Stimulated activated CD8-positive, alpha-beta memory T cell treated with anti-CD3 and anti-CD28 coated beads, Interleukin-15, amount 100 ng/mL, for 4 hours (primary cell): ENCODE measurements at regions not wholly inside any gene's neighbourhood (a gene's known extent, or its start where the extent isn't known, plus 50 kb on each side); places are given as distances from the start of the nearest gene placed in this dataset.

Experiments
- DNase-seq, 2 donors: peaks; one replicate each; pipeline ENCODE4 v3.0.0-alpha.2; 2020; ENCODE audit warnings: low read depth in 2 of 2

GRCh38 chr10:129151281-129151680, 315.8 kb upstream of the MGMT start:
- no peak for DNase-seq

DNA sequence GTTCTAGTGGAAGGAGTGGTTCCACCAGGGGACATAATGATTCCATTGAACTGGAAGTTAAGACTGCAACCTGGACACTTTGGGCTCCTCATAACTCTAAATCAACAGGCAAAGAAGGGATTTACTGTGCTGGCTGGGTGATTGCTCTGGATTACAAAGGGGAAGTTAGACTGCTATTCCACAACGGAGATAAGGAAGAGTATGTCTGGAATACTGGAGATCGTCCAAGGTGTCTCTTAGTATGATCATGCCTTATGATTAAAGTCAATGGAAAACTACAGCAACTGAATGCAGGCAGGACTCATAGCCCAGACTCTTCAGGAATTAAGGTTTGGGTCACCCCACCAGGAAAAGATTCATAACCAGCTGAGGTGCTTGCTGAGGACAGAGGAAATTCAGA, 310.6 kb upstream of the MGMT start:
- no peak for DNase-seq

- DNase-seq = no peak
These were observed 309.9 kb upstream of the MGMT start for GRCh38 chr10:129157185-129157584.

- no peak for DNase-seq
These were observed 305.9 kb upstream of the MGMT start for GRCh38 chr10:129161150-129161549.

DNA sequence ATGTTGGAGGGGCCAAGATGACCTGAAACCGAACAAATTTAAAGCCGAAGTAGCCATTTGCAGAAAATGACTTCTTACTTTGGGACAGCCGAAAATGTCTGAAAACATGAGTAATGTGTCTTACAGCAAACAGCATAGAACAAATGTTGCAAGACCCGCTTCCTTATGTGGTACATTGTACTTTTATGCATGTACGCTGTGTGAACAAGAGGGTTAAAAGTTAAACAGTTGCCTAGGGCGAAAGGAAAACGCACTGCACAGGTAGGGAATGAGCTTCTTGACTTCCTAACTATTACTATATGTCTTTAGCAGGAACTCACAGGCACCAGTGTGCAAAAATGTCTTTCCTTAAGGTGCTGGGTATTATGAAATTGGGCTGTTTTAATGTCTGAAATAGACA, 303.5 kb upstream of the MGMT start:
- no peak for DNase-seq

DNA sequence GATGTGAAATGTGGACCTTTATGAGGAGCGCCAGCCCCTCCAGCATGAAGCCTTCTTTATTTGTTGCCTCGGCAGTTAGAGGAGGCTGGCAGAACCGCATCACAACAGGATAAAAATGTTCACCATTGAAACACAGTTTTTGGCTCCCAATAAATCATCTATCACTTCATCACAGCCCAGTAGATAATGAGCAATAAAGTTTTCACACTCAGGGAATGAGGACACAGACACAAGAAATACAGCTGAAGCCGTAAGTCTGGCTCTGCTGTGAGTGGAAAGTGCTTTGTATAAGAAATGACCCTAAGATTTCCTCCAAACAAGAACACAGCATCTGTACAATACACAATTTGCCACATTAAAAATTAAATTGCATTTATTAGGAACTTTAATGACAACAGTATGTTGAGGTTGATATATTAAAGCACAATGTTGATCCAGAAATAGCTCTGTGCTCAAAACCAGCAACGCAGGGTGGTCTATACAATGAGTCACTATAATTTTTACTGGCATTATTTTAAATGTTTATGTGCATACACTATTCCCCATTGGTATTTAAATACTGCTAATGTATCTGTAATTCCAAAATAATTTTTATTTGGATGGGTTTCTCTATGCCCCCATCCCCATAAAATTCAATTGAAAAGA, 301.8 kb upstream of the MGMT start:
- DNase-seq = no peak

GRCh38 chr10:129165770-129166169, 301.3 kb upstream of the MGMT start:
- no peak for DNase-seq

GRCh38 chr10:129168660-129169059, 298.4 kb upstream of the MGMT start:
- DNase-seq = no peak

GRCh38 chr10:129169115-129169514, 297.9 kb upstream of the MGMT start:
- no peak for DNase-seq

- no peak for DNase-seq
These were observed 296.2 kb upstream of the MGMT start for GRCh38 chr10:129170812-129171211.

- no peak for DNase-seq
These were observed 295.2 kb upstream of the MGMT start for GRCh38 chr10:129171812-129172211.

DNA sequence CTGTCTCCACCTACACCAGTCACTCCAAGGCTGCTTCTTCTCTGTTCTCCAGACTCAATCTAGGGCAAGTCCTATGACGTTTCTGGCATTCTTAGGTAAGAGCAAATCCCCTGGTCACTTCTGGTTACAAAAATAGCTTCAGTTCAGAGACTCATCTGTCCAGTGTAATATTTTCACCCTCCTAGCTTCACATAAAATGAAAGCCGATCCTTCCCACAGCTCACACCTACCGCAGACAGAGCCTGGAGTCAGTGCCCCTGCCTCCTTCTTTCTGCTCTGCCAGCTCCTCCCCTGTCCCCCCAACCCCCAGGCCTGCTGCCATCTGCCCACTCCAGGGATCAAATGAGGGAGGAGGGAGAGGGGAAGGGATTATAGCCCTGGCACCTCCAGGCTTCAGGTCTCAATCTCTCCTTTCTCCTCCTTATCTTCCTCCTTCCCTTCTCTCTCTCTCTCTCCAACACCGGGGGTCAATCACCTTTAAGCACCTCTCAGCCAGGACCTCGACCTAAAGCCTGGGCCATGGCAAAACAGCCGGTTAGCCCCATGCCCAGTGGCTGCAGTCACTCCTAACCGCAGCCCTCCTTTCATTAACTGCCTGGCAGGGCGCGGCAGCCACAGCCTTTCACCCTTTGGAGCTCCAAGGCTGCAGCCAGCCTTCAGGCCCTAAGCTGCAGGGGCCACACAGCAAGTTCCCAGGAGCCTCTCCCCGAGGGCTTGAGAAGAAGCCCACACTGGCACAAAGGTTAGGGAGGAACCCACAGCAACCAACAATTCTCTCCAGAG, 292.6 kb upstream of the MGMT start:
- no peak for DNase-seq

DNA sequence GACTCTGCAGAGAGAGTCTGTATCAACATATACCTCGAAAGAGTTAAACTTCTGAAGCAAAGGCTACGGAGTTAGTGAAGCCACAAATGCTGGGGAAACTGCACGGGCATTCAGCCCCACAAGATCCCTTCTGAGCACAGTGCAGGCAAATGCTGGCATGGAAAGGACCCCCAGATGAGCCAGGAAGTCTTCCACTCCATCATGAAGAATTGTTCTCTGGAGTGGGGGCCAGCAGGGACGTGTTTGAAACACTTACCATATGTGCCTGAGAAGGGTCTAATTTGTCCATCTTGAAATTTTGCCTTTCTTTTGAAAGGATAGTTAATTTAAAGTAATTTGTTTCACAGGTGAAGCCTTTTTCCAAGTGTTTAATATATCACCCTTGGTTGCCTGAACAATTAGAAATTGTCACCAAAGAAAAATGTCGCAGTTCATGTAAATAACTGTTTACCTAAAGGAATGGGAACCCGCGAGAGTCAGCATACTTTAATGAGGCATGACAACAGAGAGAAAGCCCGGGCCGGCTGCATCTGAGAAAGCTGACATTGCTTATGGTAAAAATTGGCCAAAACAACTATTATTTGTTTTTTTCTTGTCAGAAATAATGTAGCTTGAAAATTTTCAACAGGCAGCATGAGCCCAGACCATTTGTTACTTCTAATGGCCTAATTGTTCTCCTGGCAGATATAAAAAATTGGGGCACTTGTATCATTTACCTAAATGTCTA, 287.6 kb upstream of the MGMT start:
- DNase-seq = no peak

DNA sequence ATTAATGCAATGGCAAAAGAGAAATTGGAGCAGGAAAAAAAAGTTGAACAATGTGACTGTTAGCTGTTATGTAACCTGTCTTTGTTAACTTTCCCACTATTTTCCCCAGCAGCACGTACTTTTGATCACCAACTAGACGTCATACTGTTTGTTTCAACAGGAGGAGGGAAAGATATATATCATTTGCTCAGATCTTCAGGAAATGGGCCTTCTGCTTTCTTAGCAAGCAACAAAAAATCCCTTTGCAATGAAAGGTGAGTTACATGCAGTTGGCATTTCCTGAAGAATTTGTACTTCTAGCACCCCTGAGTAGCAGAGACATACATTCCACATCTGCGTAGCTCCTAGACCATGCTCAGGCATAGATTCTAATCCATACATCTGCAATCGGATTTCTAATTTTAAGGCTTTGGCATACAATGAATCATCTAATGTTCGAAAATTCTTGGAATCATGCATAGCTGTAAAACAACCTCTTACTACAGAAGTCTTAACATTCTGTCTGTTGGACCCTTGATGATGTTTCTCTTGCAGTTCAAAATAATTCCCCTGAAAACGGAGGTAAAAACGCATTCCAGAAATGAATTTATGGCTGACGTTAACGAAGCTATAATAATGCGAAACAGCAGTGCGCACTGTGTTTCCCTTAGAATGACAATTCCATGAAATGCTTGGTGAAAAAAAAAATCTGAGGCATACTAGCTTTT, 286.9 kb upstream of the MGMT start:
- no peak for DNase-seq

DNA sequence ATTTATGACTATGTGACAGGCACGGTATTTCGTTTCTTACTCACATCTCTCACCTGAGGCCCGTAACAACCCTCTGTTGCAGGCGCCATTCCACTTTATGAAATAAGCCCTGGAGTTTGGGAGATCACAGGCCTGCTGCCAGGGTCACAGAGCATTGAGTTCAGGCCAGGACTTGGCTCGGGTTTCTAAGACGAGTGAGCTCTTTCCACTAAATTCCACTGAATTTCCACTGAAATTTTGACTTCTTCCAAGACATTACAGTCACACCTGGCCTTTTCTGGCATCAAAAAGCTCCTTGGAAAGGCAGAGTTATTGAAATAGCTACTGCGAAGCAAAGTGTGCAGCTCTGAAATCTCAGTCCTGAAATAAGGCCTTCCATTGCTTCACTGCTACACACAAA, 282.8 kb upstream of the MGMT start:
- no peak for DNase-seq

- no peak for DNase-seq
These were observed 279.7 kb upstream of the MGMT start for GRCh38 chr10:129187331-129187730.

GRCh38 chr10:129191797-129192196, 275.2 kb upstream of the MGMT start:
- no peak for DNase-seq

DNA sequence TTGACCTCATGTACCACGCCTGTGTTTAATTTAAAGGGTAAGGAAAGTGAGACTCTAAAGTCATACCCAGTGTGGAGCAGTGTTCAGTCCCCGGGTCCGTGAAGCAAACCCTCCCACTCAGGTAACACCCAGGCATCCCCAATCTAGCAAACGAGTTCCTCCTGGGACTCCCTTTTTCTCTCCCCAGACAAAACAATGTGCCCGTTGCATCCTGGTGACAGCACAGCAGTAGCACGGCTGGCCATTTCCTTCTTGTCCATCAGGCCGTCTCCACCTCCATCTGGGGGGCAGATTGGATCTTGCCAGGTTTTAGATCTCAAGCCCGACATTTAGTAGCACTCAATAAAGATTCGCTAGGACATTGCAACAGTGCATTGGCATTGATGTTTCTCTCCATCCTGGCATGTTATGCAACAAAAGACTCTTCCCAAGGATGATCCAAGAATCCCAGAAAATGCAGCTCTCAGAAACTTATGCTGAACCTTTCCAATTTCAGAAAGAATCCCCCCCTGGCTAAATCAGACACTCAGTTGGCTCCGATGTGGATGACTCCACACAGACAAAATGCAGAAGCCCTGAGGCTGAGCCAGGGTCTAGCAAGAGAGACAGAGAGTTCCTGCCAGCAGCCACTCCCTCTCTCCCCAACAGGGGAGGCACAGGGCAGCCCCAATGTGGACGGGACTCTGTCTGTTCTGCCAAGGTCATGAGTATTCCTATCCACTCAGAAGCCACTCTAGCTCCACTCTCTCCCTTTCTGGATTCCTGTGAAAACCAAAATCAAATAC, 274.5 kb upstream of the MGMT start:
- no peak for DNase-seq

- DNase-seq = no peak
These were observed 273.9 kb upstream of the MGMT start for GRCh38 chr10:129193148-129193547.

GRCh38 chr10:129194181-129194870, 272.7 kb upstream of the MGMT start:
- DNase-seq = no peak

DNA sequence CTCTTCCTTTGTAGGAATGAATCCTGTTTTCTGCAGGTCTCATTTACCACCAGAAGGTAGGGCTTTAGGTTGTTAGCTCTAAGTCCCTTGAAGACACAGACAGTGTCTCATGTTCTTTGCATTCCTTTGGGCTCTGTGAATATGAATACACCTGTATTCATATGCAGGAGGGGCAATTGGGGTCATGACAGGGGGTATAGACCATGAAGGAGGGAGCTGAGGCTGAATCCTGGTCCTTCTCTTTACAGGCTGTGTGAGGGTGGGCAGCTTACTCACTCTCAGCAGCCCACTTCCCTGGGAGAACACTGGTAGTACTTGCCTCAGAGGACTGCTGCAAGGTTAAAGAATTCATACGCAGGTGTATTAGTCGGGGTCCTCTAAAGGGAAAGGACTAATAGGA, 267.2 kb upstream of the MGMT start:
- no peak for DNase-seq
